Chondrocyte (in vitro differentiated cells): ENCODE measurements at regions not wholly inside any gene's neighbourhood (a gene's known extent, or its start where the extent isn't known, plus 50 kb on each side); places are given as distances from the start of the nearest gene placed in this dataset.

Experiments
- DNase-seq: peaks from one replicate; pipeline ENCODE4 v3.0.0; 2021; ENCODE audit warnings: mixed read lengths, low spot score
- H3K27ac Mint-ChIP-seq: one replicate; pipeline ENCODE4 v1.8.0; 2021; ENCODE audit warnings: mild to moderate bottlenecking, moderate library complexity, mixed read lengths; ENCODE audit not compliant: unreplicated experiment
- H3K27me3 Mint-ChIP-seq: 2 replicates; pipeline ENCODE4 v1.8.0; 2021; ENCODE audit warnings: low read depth, mixed read lengths
- H3K36me3 Mint-ChIP-seq: 2 replicates; pipeline ENCODE4 v1.8.0; 2021; ENCODE audit warnings: low read depth, mixed read lengths
- H3K4me1 Mint-ChIP-seq: 2 replicates; pipeline ENCODE4 v1.8.0; 2021; ENCODE audit warnings: low read depth, mild to moderate bottlenecking, mixed read lengths
- H3K4me3 Mint-ChIP-seq: one replicate; pipeline ENCODE4 v1.8.0; 2021; ENCODE audit warnings: mild to moderate bottlenecking, moderate library complexity, mixed read lengths; ENCODE audit not compliant: unreplicated experiment
- H3K9me3 Mint-ChIP-seq: 2 replicates; pipeline ENCODE4 v1.8.0; 2021; ENCODE audit warnings: low read depth, mixed read lengths
- CTCF ChIP-seq: fragments of 200-600 bp; sonication (generic); IDR thresholded peaks from 2 replicates; pipeline ENCODE4 v1.5.0; 2021; ENCODE audit warnings: antibody characterized with exemption, mild to moderate bottlenecking, moderate library complexity

- peaks cover 7% of the 10 kb centered on the region for H3K9me3 Mint-ChIP-seq
- H3K27me3 Mint-ChIP-seq, result peaks cover 9% of the 10 kb centered on the region
- TF ChIP-seq CTCF, result no peak
- peaks cover 2% of the 10 kb centered on the region for H3K36me3 Mint-ChIP-seq
- H3K4me1 Mint-ChIP-seq, result peaks cover 6% of the 10 kb centered on the region
- no peak for DNase-seq
- no peak overlapping the region for H3K4me3 Mint-ChIP-seq
- H3K27ac Mint-ChIP-seq, result no peak overlapping the region
Measured at GRCh38 chr6:14369717-14370116, 252.1 kb downstream of the CD83 start.

GRCh38 chr6:14371530-14371929, 254.0 kb downstream of the CD83 start:
- peaks cover 7% of the 10 kb centered on the region for H3K9me3 Mint-ChIP-seq
- TF ChIP-seq CTCF, result no peak
- no peak overlapping the region for H3K4me3 Mint-ChIP-seq
- H3K4me1 Mint-ChIP-seq, result no peaks in the 10 kb centered on the region
- peaks cover 2% of the 10 kb centered on the region for H3K36me3 Mint-ChIP-seq
- DNase-seq, result no peak
- H3K27ac Mint-ChIP-seq, result no peak overlapping the region
- peaks cover 13% of the 10 kb centered on the region for H3K27me3 Mint-ChIP-seq

- H3K27me3 Mint-ChIP-seq, result peaks cover 21% of the 10 kb centered on the region
- no peak for DNase-seq
- TF ChIP-seq CTCF, result no peak
- H3K4me3 Mint-ChIP-seq, result no peak overlapping the region
- H3K4me1 Mint-ChIP-seq, result no peaks in the 10 kb centered on the region
- H3K27ac Mint-ChIP-seq, result no peak overlapping the region
- H3K36me3 Mint-ChIP-seq, result peaks cover 2% of the 10 kb centered on the region
- H3K9me3 Mint-ChIP-seq, result peaks cover 7% of the 10 kb centered on the region
Measured at GRCh38 chr6:14372734-14373489, 255.3 kb downstream of the CD83 start.

- no peak for TF ChIP-seq CTCF
- Mint-ChIP-seq H3K4me1 (no peaks in the 10 kb centered on the region), H3K36me3 (peaks cover 2% of the 10 kb centered on the region), H3K9me3 (peaks cover 10% of the 10 kb centered on the region), H3K27ac (no peak overlapping the region), H3K4me3 (no peak overlapping the region), H3K27me3 (peaks cover 25% of the 10 kb centered on the region)
- DNase-seq, result no peak
Measured at GRCh38 chr6:14373648-14374437, 256.3 kb downstream of the CD83 start.

- peaks cover 38% of the 10 kb centered on the region for H3K27me3 Mint-ChIP-seq
- no peak overlapping the region for H3K27ac Mint-ChIP-seq
- no peaks in the 10 kb centered on the region for H3K4me1 Mint-ChIP-seq
- no peak for TF ChIP-seq CTCF
- peaks cover 2% of the 10 kb centered on the region for H3K36me3 Mint-ChIP-seq
- peaks cover 10% of the 10 kb centered on the region for H3K9me3 Mint-ChIP-seq
- DNase-seq, result no peak
- no peak overlapping the region for H3K4me3 Mint-ChIP-seq
Measured at GRCh38 chr6:14375930-14376329, 258.4 kb downstream of the CD83 start.
